C4-2B (cell line): ENCODE measurements at regions not wholly inside any gene's neighbourhood (a gene's known extent, or its start where the extent isn't known, plus 50 kb on each side); places are given as distances from the start of the nearest gene placed in this dataset.

Experiments used
- ZFX ChIP-seq: fragments of 450-650 bp; IDR thresholded peaks from 2 replicates; pipeline ENCODE4 v1.6.1; 2017
- TF ChIP-seq, protein P1 (sequence below): fragments of 450-650 bp; conservative IDR thresholded peaks from 2 replicates; pipeline ENCODE4 v1.5.1; 2017; ENCODE audit warnings: mild to moderate bottlenecking

DNA sequence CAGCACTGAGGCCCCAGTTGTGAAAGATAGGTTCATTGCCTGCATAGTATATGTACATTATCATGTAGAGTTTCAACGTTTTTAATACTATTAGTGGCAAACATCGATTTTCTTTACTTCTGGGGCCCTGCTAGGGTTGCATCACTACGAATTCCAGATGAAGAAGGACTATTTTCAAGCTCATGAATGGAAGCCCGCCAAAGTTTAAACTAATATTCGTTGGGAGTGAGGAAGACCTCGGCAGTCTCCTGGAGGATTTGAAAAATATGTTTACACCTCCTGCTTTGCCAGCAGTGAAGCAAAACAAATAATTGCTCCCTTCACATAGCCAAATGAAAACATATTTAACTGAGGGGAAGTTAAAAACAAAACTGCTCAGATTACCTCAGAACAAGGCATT, 672.9 kb upstream of the NOVA1 start:
- TF ChIP-seq, protein P1, sequence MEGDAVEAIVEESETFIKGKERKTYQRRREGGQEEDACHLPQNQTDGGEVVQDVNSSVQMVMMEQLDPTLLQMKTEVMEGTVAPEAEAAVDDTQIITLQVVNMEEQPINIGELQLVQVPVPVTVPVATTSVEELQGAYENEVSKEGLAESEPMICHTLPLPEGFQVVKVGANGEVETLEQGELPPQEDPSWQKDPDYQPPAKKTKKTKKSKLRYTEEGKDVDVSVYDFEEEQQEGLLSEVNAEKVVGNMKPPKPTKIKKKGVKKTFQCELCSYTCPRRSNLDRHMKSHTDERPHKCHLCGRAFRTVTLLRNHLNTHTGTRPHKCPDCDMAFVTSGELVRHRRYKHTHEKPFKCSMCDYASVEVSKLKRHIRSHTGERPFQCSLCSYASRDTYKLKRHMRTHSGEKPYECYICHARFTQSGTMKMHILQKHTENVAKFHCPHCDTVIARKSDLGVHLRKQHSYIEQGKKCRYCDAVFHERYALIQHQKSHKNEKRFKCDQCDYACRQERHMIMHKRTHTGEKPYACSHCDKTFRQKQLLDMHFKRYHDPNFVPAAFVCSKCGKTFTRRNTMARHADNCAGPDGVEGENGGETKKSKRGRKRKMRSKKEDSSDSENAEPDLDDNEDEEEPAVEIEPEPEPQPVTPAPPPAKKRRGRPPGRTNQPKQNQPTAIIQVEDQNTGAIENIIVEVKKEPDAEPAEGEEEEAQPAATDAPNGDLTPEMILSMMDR = no peak
- no peak for TF ChIP-seq ZFX
